ENCODE measurements at regions not wholly inside any gene's neighbourhood (a gene's known extent, or its start where the extent isn't known, plus 50 kb on each side); places are given as distances from the start of the nearest gene placed in this dataset.

DNA sequence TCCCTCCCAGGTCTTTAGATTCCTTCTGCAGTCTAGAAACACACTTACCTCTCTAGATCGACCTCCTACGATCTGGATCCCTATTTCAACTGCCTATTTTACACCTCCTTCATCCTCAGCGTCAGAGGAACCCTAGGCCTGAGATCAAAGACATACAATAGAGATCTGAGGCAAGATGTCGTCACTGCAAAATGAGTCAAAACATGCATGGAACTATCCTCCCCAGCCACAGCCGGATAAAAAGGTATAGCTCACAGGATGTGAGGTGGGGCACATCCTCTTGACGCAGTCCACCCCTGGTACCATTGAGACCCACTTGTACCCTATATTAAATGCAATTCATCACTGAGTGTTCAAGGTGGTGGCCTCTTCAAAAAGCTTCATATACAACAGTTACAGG lies 63.7 kb upstream of the DNAJC10 start:
- CTCF ChIA-PET = interaction anchor here (0.6 to 1.7 kb wide), 4 partner anchors 15 to 1634 kb away, joined by 3 to 8 read pairs (median 4); no protein-coding TSS in a partner anchor
- Mint-ChIP-seq H3K36me3 (no peaks in the 10 kb centered on the region), H3K4me1 (peaks cover 6% of the 10 kb centered on the region)

DNA sequence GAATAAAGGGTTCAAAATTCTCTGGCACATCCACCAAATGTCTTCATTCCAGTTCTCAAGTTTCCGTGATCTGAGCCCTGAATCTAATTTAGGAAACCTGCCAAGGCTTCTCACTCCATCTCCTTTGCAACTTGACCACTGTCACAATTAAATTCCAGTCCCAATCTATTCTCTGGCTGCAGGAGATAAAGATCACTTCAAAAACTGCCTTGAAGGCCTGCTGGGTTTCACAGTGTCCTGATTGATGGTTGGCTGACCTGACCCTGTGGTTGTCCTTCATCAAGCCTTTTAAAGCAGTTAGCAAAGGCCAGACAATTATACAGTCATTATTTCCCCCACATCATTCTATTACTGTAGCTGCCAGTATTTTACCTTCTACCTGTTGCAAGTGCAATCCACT lies 60.3 kb upstream of the DNAJC10 start:
- Mint-ChIP-seq H3K36me3 (no peaks in the 10 kb centered on the region), H3K27ac (no peak overlapping the region), H3K9me3 (no peaks in the 10 kb centered on the region), H3K4me3 (no peak overlapping the region), H3K4me1 (no peaks in the 10 kb centered on the region), H3K27me3 (ENCODE audit: low read depth) (no peaks in the 10 kb centered on the region)
- CTCF ChIA-PET = interaction anchor here (1.1 kb wide), 1 partner anchor 11 kb away, joined by 3 read pairs; no protein-coding TSS in a partner anchor
- ATAC-seq (no peak), DNase-seq (ENCODE audit: low spot score) (no peak)
- POLR2A ChIA-PET = no interaction called here
- no peak for TF ChIP-seq ZNF219 (CRISPR knock-in tag; IDR thresholded peaks at IDR 0.05; ENCODE audit: borderline replicate concordance)
- no peak for TF ChIP-seq SP1 (CRISPR knock-in tag; conservative IDR thresholded peaks at IDR 0.05)
- no peak for TF ChIP-seq ZNF317 (CRISPR knock-in tag; IDR thresholded peaks at IDR 0.05; ENCODE audit: borderline replicate concordance, low read depth)
- TF ChIP-seq ZNF396 (CRISPR knock-in tag; IDR thresholded peaks at IDR 0.05; ENCODE audit: borderline replicate concordance) = no peak
- TF ChIP-seq, protein P1, sequence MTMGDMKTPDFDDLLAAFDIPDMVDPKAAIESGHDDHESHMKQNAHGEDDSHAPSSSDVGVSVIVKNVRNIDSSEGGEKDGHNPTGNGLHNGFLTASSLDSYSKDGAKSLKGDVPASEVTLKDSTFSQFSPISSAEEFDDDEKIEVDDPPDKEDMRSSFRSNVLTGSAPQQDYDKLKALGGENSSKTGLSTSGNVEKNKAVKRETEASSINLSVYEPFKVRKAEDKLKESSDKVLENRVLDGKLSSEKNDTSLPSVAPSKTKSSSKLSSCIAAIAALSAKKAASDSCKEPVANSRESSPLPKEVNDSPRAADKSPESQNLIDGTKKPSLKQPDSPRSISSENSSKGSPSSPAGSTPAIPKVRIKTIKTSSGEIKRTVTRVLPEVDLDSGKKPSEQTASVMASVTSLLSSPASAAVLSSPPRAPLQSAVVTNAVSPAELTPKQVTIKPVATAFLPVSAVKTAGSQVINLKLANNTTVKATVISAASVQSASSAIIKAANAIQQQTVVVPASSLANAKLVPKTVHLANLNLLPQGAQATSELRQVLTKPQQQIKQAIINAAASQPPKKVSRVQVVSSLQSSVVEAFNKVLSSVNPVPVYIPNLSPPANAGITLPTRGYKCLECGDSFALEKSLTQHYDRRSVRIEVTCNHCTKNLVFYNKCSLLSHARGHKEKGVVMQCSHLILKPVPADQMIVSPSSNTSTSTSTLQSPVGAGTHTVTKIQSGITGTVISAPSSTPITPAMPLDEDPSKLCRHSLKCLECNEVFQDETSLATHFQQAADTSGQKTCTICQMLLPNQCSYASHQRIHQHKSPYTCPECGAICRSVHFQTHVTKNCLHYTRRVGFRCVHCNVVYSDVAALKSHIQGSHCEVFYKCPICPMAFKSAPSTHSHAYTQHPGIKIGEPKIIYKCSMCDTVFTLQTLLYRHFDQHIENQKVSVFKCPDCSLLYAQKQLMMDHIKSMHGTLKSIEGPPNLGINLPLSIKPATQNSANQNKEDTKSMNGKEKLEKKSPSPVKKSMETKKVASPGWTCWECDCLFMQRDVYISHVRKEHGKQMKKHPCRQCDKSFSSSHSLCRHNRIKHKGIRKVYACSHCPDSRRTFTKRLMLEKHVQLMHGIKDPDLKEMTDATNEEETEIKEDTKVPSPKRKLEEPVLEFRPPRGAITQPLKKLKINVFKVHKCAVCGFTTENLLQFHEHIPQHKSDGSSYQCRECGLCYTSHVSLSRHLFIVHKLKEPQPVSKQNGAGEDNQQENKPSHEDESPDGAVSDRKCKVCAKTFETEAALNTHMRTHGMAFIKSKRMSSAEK (CRISPR knock-in tag; IDR thresholded peaks at IDR 0.05; ENCODE audit: borderline replicate concordance) = no peak

More for the DNA sequence above, 63.7 kb upstream of the DNAJC10 start:
- POLR2A ChIA-PET = no interaction called here
- H3K27ac Mint-ChIP-seq = no peak overlapping the region
- TF ChIP-seq NR3C1 (CRISPR knock-in tag; conservative IDR thresholded peaks at IDR 0.05; ENCODE audit: low read depth) (no peak), NFE2L1 (CRISPR knock-in tag; IDR thresholded peaks at IDR 0.05) (no peak), KAT7 (CRISPR knock-in tag; IDR thresholded peaks at IDR 0.05; ENCODE audit: borderline replicate concordance) (no peak), EMX1 (CRISPR knock-in tag; IDR thresholded peaks at IDR 0.05) (no peak), CREB1 (CRISPR knock-in tag; IDR thresholded peaks at IDR 0.05) (no peak), FOXK1 (CRISPR knock-in tag; IDR thresholded peaks at IDR 0.05) (no peak), ZNF423 (CRISPR knock-in tag; IDR thresholded peaks at IDR 0.05) (no peak), ETV6 (CRISPR knock-in tag; IDR thresholded peaks at IDR 0.05) (no peak)
- TF ChIP-seq, protein P2, sequence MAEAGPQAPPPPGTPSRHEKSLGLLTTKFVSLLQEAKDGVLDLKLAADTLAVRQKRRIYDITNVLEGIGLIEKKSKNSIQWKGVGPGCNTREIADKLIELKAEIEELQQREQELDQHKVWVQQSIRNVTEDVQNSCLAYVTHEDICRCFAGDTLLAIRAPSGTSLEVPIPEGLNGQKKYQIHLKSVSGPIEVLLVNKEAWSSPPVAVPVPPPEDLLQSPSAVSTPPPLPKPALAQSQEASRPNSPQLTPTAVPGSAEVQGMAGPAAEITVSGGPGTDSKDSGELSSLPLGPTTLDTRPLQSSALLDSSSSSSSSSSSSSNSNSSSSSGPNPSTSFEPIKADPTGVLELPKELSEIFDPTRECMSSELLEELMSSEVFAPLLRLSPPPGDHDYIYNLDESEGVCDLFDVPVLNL (CRISPR knock-in tag; IDR thresholded peaks at IDR 0.05; ENCODE audit: borderline replicate concordance, low read depth) = no peak
- TF ChIP-seq, protein P3, sequence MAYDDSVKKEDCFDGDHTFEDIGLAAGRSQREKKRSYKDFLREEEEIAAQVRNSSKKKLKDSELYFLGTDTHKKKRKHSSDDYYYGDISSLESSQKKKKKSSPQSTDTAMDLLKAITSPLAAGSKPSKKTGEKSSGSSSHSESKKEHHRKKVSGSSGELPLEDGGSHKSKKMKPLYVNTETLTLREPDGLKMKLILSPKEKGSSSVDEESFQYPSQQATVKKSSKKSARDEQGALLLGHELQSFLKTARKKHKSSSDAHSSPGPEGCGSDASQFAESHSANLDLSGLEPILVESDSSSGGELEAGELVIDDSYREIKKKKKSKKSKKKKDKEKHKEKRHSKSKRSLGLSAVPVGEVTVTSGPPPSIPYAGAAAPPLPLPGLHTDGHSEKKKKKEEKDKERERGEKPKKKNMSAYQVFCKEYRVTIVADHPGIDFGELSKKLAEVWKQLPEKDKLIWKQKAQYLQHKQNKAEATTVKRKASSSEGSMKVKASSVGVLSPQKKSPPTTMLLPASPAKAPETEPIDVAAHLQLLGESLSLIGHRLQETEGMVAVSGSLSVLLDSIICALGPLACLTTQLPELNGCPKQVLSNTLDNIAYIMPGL (CRISPR knock-in tag; IDR thresholded peaks at IDR 0.05) = no peak
- TF ChIP-seq, protein P4, sequence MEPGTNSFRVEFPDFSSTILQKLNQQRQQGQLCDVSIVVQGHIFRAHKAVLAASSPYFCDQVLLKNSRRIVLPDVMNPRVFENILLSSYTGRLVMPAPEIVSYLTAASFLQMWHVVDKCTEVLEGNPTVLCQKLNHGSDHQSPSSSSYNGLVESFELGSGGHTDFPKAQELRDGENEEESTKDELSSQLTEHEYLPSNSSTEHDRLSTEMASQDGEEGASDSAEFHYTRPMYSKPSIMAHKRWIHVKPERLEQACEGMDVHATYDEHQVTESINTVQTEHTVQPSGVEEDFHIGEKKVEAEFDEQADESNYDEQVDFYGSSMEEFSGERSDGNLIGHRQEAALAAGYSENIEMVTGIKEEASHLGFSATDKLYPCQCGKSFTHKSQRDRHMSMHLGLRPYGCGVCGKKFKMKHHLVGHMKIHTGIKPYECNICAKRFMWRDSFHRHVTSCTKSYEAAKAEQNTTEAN (CRISPR knock-in tag; IDR thresholded peaks at IDR 0.05) = no peak
- TF ChIP-seq, protein P5, sequence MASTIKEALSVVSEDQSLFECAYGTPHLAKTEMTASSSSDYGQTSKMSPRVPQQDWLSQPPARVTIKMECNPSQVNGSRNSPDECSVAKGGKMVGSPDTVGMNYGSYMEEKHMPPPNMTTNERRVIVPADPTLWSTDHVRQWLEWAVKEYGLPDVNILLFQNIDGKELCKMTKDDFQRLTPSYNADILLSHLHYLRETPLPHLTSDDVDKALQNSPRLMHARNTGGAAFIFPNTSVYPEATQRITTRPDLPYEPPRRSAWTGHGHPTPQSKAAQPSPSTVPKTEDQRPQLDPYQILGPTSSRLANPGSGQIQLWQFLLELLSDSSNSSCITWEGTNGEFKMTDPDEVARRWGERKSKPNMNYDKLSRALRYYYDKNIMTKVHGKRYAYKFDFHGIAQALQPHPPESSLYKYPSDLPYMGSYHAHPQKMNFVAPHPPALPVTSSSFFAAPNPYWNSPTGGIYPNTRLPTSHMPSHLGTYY (CRISPR knock-in tag; IDR thresholded peaks at IDR 0.05) = no peak
- TF ChIP-seq, protein P6, sequence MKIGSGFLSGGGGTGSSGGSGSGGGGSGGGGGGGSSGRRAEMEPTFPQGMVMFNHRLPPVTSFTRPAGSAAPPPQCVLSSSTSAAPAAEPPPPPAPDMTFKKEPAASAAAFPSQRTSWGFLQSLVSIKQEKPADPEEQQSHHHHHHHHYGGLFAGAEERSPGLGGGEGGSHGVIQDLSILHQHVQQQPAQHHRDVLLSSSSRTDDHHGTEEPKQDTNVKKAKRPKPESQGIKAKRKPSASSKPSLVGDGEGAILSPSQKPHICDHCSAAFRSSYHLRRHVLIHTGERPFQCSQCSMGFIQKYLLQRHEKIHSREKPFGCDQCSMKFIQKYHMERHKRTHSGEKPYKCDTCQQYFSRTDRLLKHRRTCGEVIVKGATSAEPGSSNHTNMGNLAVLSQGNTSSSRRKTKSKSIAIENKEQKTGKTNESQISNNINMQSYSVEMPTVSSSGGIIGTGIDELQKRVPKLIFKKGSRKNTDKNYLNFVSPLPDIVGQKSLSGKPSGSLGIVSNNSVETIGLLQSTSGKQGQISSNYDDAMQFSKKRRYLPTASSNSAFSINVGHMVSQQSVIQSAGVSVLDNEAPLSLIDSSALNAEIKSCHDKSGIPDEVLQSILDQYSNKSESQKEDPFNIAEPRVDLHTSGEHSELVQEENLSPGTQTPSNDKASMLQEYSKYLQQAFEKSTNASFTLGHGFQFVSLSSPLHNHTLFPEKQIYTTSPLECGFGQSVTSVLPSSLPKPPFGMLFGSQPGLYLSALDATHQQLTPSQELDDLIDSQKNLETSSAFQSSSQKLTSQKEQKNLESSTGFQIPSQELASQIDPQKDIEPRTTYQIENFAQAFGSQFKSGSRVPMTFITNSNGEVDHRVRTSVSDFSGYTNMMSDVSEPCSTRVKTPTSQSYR (CRISPR knock-in tag; IDR thresholded peaks at IDR 0.05) = no peak
- TF ChIP-seq, protein P7, sequence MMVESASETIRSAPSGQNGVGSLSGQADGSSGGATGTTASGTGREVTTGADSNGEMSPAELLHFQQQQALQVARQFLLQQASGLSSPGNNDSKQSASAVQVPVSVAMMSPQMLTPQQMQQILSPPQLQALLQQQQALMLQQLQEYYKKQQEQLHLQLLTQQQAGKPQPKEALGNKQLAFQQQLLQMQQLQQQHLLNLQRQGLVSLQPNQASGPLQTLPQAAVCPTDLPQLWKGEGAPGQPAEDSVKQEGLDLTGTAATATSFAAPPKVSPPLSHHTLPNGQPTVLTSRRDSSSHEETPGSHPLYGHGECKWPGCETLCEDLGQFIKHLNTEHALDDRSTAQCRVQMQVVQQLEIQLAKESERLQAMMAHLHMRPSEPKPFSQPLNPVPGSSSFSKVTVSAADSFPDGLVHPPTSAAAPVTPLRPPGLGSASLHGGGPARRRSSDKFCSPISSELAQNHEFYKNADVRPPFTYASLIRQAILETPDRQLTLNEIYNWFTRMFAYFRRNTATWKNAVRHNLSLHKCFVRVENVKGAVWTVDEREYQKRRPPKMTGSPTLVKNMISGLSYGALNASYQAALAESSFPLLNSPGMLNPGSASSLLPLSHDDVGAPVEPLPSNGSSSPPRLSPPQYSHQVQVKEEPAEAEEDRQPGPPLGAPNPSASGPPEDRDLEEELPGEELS (CRISPR knock-in tag; IDR thresholded peaks at IDR 0.05) = no peak
- no peak for DNase-seq (ENCODE audit: low spot score)
- no peaks in the 10 kb centered on the region for H3K27me3 Mint-ChIP-seq (ENCODE audit: low read depth)
- no peak for ATAC-seq
- H3K9me3 Mint-ChIP-seq = no peaks in the 10 kb centered on the region
- no peak overlapping the region for H3K4me3 Mint-ChIP-seq

All from WTC11 (cell line).